ENCODE measurements at regions not wholly inside any gene's neighbourhood (a gene's known extent, or its start where the extent isn't known, plus 50 kb on each side); places are given as distances from the start of the nearest gene placed in this dataset.

- H3K4me2 ChIP-seq (ENCODE audit: low read length), result peak overlapping the region; percentile 65
- no peaks in the 10 kb centered on the region for H3K36me3 ChIP-seq (ENCODE audit: insufficient read depth, low read length)
- no peaks in the 10 kb centered on the region for H3K9me3 ChIP-seq (ENCODE audit: insufficient read depth, low read depth, low read length)
- FAIRE-seq, result peak; percentile 73
- no peaks in the 10 kb centered on the region for H4K20me1 ChIP-seq (ENCODE audit: insufficient read depth, low read length)
- H3K27ac Mint-ChIP-seq (ENCODE audit: unreplicated experiment), result no peak overlapping the region
- peak overlapping the region; percentile 43 for H3K27ac ChIP-seq (ENCODE audit: low read depth, low read length)
- TF ChIP-seq CTCF (IDR thresholded peaks at IDR 0.05; ENCODE audit: insufficient read depth, low read depth, low read length) (no peak), EZH2 (IDR thresholded peaks at IDR 0.05; ENCODE audit: insufficient read depth, low read length) (no peak)
- H3K36me3 Mint-ChIP-seq (ENCODE audit: low read depth, unreplicated experiment), result no peaks in the 10 kb centered on the region
- no peak overlapping the region for H3K4me3 Mint-ChIP-seq (ENCODE audit: unreplicated experiment)
- H3K4me1 Mint-ChIP-seq (ENCODE audit: low read depth, unreplicated experiment), result peaks cover 21% of the 10 kb centered on the region
- peaks cover 21% of the 10 kb centered on the region for H3K4me1 ChIP-seq (ENCODE audit: insufficient read depth, low read length)
- peak overlapping the region; percentile 23 for H3K9ac ChIP-seq (ENCODE audit: low read length)
- no peaks in the 10 kb centered on the region for H3K27me3 ChIP-seq (ENCODE audit: insufficient read depth, low read length)
- no peaks in the 10 kb centered on the region for H3K79me2 ChIP-seq (ENCODE audit: insufficient read depth, low read length)
- H3K9me3 Mint-ChIP-seq (ENCODE audit: unreplicated experiment), result no peaks in the 10 kb centered on the region
- peak; percentile 82 for DNase-seq (ENCODE audit: low read depth)
- H3K27me3 Mint-ChIP-seq (ENCODE audit: low read depth, unreplicated experiment), result no peaks in the 10 kb centered on the region
- no peak overlapping the region for H3K4me3 ChIP-seq (ENCODE audit: insufficient read depth, low read depth, low read length)
- peak overlapping the region; percentile 14 for H2AFZ ChIP-seq (ENCODE audit: low read depth, low read length)
Observed at GRCh38 chr6:88360203-88360797, 194.2 kb upstream of the CNR1 start.

GRCh38 chr6:88359530-88360202 lies 193.5 kb upstream of the CNR1 start:
- H3K27ac ChIP-seq (ENCODE audit: low read depth, low read length), result peak overlapping the region; percentile 43
- H3K4me1 ChIP-seq (ENCODE audit: insufficient read depth, low read length), result peaks cover 21% of the 10 kb centered on the region
- H3K4me2 ChIP-seq (ENCODE audit: low read length), result peak overlapping the region; percentile 65
- H3K27me3 Mint-ChIP-seq (ENCODE audit: low read depth, unreplicated experiment), result no peaks in the 10 kb centered on the region
- H3K4me1 Mint-ChIP-seq (ENCODE audit: low read depth, unreplicated experiment), result peaks cover 21% of the 10 kb centered on the region
- peak overlapping the region; percentile 41 for H3K27ac Mint-ChIP-seq (ENCODE audit: unreplicated experiment)
- no peak overlapping the region for H3K4me3 ChIP-seq (ENCODE audit: insufficient read depth, low read depth, low read length)
- no peak for TF ChIP-seq CTCF (IDR thresholded peaks at IDR 0.05; ENCODE audit: insufficient read depth, low read depth, low read length)
- no peak for TF ChIP-seq EZH2 (IDR thresholded peaks at IDR 0.05; ENCODE audit: insufficient read depth, low read length)
- no peaks in the 10 kb centered on the region for H3K79me2 ChIP-seq (ENCODE audit: insufficient read depth, low read length)
- peak overlapping the region; percentile 5 for H3K4me3 Mint-ChIP-seq (ENCODE audit: unreplicated experiment)
- no peaks in the 10 kb centered on the region for H4K20me1 ChIP-seq (ENCODE audit: insufficient read depth, low read length)
- no peaks in the 10 kb centered on the region for H3K36me3 Mint-ChIP-seq (ENCODE audit: low read depth, unreplicated experiment)
- no peak for FAIRE-seq
- H2AFZ ChIP-seq (ENCODE audit: low read depth, low read length), result no peak overlapping the region
- no peaks in the 10 kb centered on the region for H3K36me3 ChIP-seq (ENCODE audit: insufficient read depth, low read length)
- no peaks in the 10 kb centered on the region for H3K27me3 ChIP-seq (ENCODE audit: insufficient read depth, low read length)
- DNase-seq (ENCODE audit: low read depth), result no peak
- no peak overlapping the region for H3K9ac ChIP-seq (ENCODE audit: low read length)
- no peaks in the 10 kb centered on the region for H3K9me3 ChIP-seq (ENCODE audit: insufficient read depth, low read depth, low read length)
- H3K9me3 Mint-ChIP-seq (ENCODE audit: unreplicated experiment), result peaks cover 4% of the 10 kb centered on the region

GRCh38 chr6:88358846-88359245 lies 192.7 kb upstream of the CNR1 start:
- FAIRE-seq, result no peak
- H3K27ac Mint-ChIP-seq (ENCODE audit: unreplicated experiment), result no peak overlapping the region

More at GRCh38 chr6:88358846-88359245, 192.7 kb upstream of the CNR1 start:
- Mint-ChIP-seq H3K27me3 (ENCODE audit: low read depth, unreplicated experiment) (no peaks in the 10 kb centered on the region), H3K4me1 (ENCODE audit: low read depth, unreplicated experiment) (peaks cover 21% of the 10 kb centered on the region), H3K36me3 (ENCODE audit: low read depth, unreplicated experiment) (no peaks in the 10 kb centered on the region), H3K4me3 (ENCODE audit: unreplicated experiment) (no peak overlapping the region), H3K9me3 (ENCODE audit: unreplicated experiment) (peaks cover 4% of the 10 kb centered on the region)
- H3K9me3 ChIP-seq (ENCODE audit: insufficient read depth, low read depth, low read length), result no peaks in the 10 kb centered on the region
- DNase-seq (ENCODE audit: low read depth), result peak; percentile 53
- no peak overlapping the region for H3K27ac ChIP-seq (ENCODE audit: low read depth, low read length)
- no peak overlapping the region for H3K4me3 ChIP-seq (ENCODE audit: insufficient read depth, low read depth, low read length)
- H3K4me2 ChIP-seq (ENCODE audit: low read length), result no peak overlapping the region
- TF ChIP-seq EZH2 (IDR thresholded peaks at IDR 0.05; ENCODE audit: insufficient read depth, low read length) (no peak), CTCF (IDR thresholded peaks at IDR 0.05; ENCODE audit: insufficient read depth, low read depth, low read length) (no peak)
- H3K4me1 ChIP-seq (ENCODE audit: insufficient read depth, low read length), result peaks cover 21% of the 10 kb centered on the region
- no peak overlapping the region for H3K9ac ChIP-seq (ENCODE audit: low read length)
- no peaks in the 10 kb centered on the region for H3K27me3 ChIP-seq (ENCODE audit: insufficient read depth, low read length)
- H2AFZ ChIP-seq (ENCODE audit: low read depth, low read length), result no peak overlapping the region
- no peaks in the 10 kb centered on the region for H4K20me1 ChIP-seq (ENCODE audit: insufficient read depth, low read length)
- H3K36me3 ChIP-seq (ENCODE audit: insufficient read depth, low read length), result no peaks in the 10 kb centered on the region
- H3K79me2 ChIP-seq (ENCODE audit: insufficient read depth, low read length), result no peaks in the 10 kb centered on the region

Measured in astrocyte (in vitro differentiated cells and primary cell).